HG02885 (cell line): ENCODE measurements at regions not wholly inside any gene's neighbourhood (a gene's known extent, or its start where the extent isn't known, plus 50 kb on each side); places are given as distances from the start of the nearest gene placed in this dataset.

ENCODE experiments used
- ATAC-seq: cut with Tn5 transposase; IDR thresholded peaks from one replicate; pipeline ENCODE4 v1.9.1; 2021; ENCODE audit warnings: mild to moderate bottlenecking; ENCODE audit not compliant: unreplicated experiment, poor library complexity

GRCh38 chr9:13991395-13991794, 322.5 kb downstream of the NFIB start:
- no peak for ATAC-seq

GRCh38 chr9:13990994-13991393, 322.9 kb downstream of the NFIB start:
- ATAC-seq = no peak

- no peak for ATAC-seq
These were observed 323.6 kb downstream of the NFIB start for GRCh38 chr9:13990331-13990730.

- no peak for ATAC-seq
These were observed 325.0 kb downstream of the NFIB start for GRCh38 chr9:13988944-13989343.

- ATAC-seq = no peak
These were observed 330.3 kb downstream of the NFIB start for GRCh38 chr9:13983607-13984006.

GRCh38 chr9:13979941-13980318, 334.0 kb downstream of the NFIB start:
- no peak for ATAC-seq

GRCh38 chr9:13975611-13976290, 338.2 kb downstream of the NFIB start:
- ATAC-seq = no peak

- ATAC-seq = no peak
These were observed 339.1 kb downstream of the NFIB start for GRCh38 chr9:13974891-13975290.

- ATAC-seq = no peak
These were observed 341.8 kb downstream of the NFIB start for GRCh38 chr9:13971966-13972655.

- ATAC-seq = no peak
These were observed 342.5 kb downstream of the NFIB start for GRCh38 chr9:13971415-13971814.

- no peak for ATAC-seq
These were observed 343.5 kb downstream of the NFIB start for GRCh38 chr9:13970426-13970825.

- ATAC-seq = no peak
These were observed 343.9 kb downstream of the NFIB start for GRCh38 chr9:13970018-13970417.

- ATAC-seq = no peak
These were observed 346.5 kb downstream of the NFIB start for GRCh38 chr9:13967438-13967837.

- ATAC-seq = no peak
These were observed 346.9 kb downstream of the NFIB start for GRCh38 chr9:13967011-13967410.

- ATAC-seq = no peak
These were observed 350.8 kb downstream of the NFIB start for GRCh38 chr9:13963005-13963653.

- no peak for ATAC-seq
These were observed 351.9 kb downstream of the NFIB start for GRCh38 chr9:13962006-13962405.

- no peak for ATAC-seq
These were observed 353.8 kb downstream of the NFIB start for GRCh38 chr9:13960011-13960765.

GRCh38 chr9:13958672-13959071, 355.3 kb downstream of the NFIB start:
- ATAC-seq = no peak

- no peak for ATAC-seq
These were observed 356.9 kb downstream of the NFIB start for GRCh38 chr9:13957089-13957488.

GRCh38 chr9:13956107-13956506, 357.8 kb downstream of the NFIB start:
- ATAC-seq = no peak

GRCh38 chr9:13952906-13953305, 361.0 kb downstream of the NFIB start:
- no peak for ATAC-seq
